Gastroesophageal sphincter (tissue), 3 donors: ENCODE measurements at regions not wholly inside any gene's neighbourhood (a gene's known extent, or its start where the extent isn't known, plus 50 kb on each side); places are given as distances from the start of the nearest gene placed in this dataset.

Source experiments
- CTCF ChIP-seq, 4 experiments: fragments of 200-600 bp in 2 of 4; fragments of 450-650 bp in 2 of 4; sonication (generic) in 1 of 4; IDR thresholded peaks; one replicate each; pipeline ENCODE4 v1.5.1; 2017 to 2019; ENCODE audit warnings: antibody characterized with exemption in 4 of 4, mild to moderate bottlenecking in 2 of 4, moderate library complexity in 2 of 4
- EP300 ChIP-seq: sonication (generic); formaldehyde crosslinking; IDR thresholded peaks from one replicate; pipeline ENCODE4 v1.6.1; 2017; ENCODE audit warnings: antibody characterized with exemption, mild to moderate bottlenecking
- POLR2A ChIP-seq, 2 donors: fragments of 450-650 bp; IDR thresholded peaks; one replicate each; pipeline ENCODE4 v1.6.1; 2017; ENCODE audit warnings: antibody characterized with exemption in 2 of 2, mild to moderate bottlenecking in 2 of 2, moderate library complexity in 1 of 2
- POLR2AphosphoS5 ChIP-seq: sonication (generic); formaldehyde crosslinking; IDR thresholded peaks from one replicate; pipeline ENCODE4 v1.6.1; 2017; ENCODE audit warnings: antibody characterized with exemption

GRCh38 chr16:73197598-73197997, 149.7 kb upstream of the ZFHX3 start:
- no peak for TF ChIP-seq CTCF (IDR thresholded peaks at IDR 0.05)
- TF ChIP-seq POLR2AphosphoS5, result no peak
- no peak for TF ChIP-seq POLR2A (IDR thresholded peaks at IDR 0.05)
- no peak for TF ChIP-seq EP300
